Transverse colon (tissue), 4 donors: ENCODE measurements at regions not wholly inside any gene's neighbourhood (a gene's known extent, or its start where the extent isn't known, plus 50 kb on each side); places are given as distances from the start of the nearest gene placed in this dataset.

Experiments
- DNase-seq: peaks from one replicate; pipeline ENCODE4 v3.0.0-alpha.2; 2019
- H3K27ac ChIP-seq, 4 donors: fragments of 200-600 bp; sonication (generic); 2 replicates each; pipeline ENCODE4 v1.5.1; 2016 to 2018; ENCODE audit warnings: inconsistent platforms in 4 of 4
- H3K27me3 ChIP-seq: fragments of 200-600 bp; sonication (generic); 2 replicates; pipeline ENCODE4 v1.5.1; 2017; ENCODE audit warnings: inconsistent platforms
- H3K36me3 ChIP-seq, 4 donors: fragments of 200-600 bp; sonication (generic); 2 replicates each; pipeline ENCODE4 v1.5.1; 2017 to 2019; ENCODE audit warnings: inconsistent platforms in 4 of 4
- H3K4me1 ChIP-seq, 4 donors: fragments of 200-600 bp; sonication (generic); 2 replicates each; pipeline ENCODE4 v1.5.1; 2017 to 2020; ENCODE audit warnings: inconsistent platforms in 4 of 4
- H3K4me3 ChIP-seq, 4 donors: fragments of 200-600 bp; sonication (generic); 1 replicate in 1 of 4; 2 replicates in 3 of 4; pipeline versions ENCODE4 v1.5.1 to v1.6.1; 2017 to 2019; ENCODE audit warnings: inconsistent platforms in 4 of 4
- H3K9me3 ChIP-seq, 2 donors: fragments of 200-600 bp; sonication (generic); 2 replicates each; pipeline ENCODE4 v1.5.1; 2017 to 2019; ENCODE audit warnings: inconsistent platforms in 2 of 2
- CTCF ChIP-seq, 5 experiments: fragments of 200-600 bp in 3 of 5; fragments of 450-650 bp in 2 of 5; sonication (generic) in 3 of 5; IDR thresholded peaks; 1 replicate in 2 of 5; 2 replicates in 3 of 5; pipeline ENCODE4 v1.5.1; 2016 to 2017; ENCODE audit warnings: antibody characterized with exemption in 5 of 5, inconsistent platforms in 3 of 5, mild to moderate bottlenecking in 2 of 5, moderate library complexity in 1 of 5
- EP300 ChIP-seq: sonication (generic); formaldehyde crosslinking; IDR thresholded peaks from one replicate; pipeline ENCODE4 v1.6.1; 2017; ENCODE audit warnings: antibody characterized with exemption, low read depth
- POLR2A ChIP-seq: fragments of 450-650 bp; IDR thresholded peaks from one replicate; pipeline ENCODE4 v1.6.1; 2016; ENCODE audit warnings: antibody characterized with exemption, mild to moderate bottlenecking, moderate library complexity
- POLR2AphosphoS5 ChIP-seq, 3 donors: sonication (generic); formaldehyde crosslinking; IDR thresholded peaks; one replicate each; pipeline ENCODE4 v1.6.1; 2016; ENCODE audit warnings: antibody characterized with exemption in 3 of 3
- WGBS, 2 donors: methylation state at CpG; one replicate each; pipeline ENCODE4 v1.1.5; 2018; ENCODE audit warnings: low coverage in 1 of 2; 5-methylcytosine and 5-hydroxymethylcytosine counted together
- in situ Hi-C, 4 donors: fragments of 200-750 bp; cut with MboI; loops; one replicate each; pipeline versions ENCODE4 v1.15.0 to v1.15.1; 2017; ENCODE audit warnings: low sequenced_read_pairs in 3 of 4, low pct_ligation_motif_present in 1 of 4, low pct_unique_long_range_greater_than_20kb in 1 of 4
- intact Hi-C: fragments of 100-400 bp; cut with DNase I; formaldehyde crosslinking; loops from one replicate; pipeline ENCODE4 v1.15.1; 2023; ENCODE audit warnings: low total_unique reads

DNA sequence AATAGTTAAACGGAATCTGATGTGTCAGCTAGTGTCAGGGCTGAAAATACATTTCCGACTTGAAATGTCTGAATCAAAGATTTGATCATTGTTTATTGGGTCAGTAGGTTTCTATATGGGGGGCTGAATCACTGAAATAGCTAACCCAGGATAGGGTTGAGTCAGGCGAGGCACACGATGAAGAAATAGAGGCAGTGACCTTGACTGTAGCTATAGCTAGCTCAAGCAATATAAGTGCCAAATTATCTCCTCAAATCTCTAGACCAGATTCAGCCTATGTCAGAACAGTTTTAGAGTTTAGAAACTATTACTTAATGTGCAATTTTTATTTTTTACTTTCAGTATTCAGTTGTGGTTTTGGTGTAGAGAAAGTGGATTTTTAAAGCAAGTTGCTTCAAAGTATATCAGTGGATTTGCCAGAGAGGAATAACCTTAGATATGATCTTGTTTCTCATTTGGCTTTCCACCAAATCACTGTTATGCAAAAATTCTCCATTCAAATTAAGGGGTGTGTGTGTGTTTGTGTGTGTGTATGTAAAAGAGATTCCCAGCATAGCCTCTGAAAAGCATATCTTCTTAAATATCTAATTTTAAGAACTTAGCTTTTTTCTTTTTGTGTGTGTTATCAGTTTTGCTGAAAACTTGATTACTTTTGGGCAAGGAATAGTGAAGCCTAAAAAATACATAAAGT is 100.3 kb upstream of the RPL34 start:
- Histone ChIP-seq H3K9me3 (no peaks in the 10 kb centered on the region), H3K36me3 (no peaks in the 10 kb centered on the region), H3K27ac (no peak overlapping the region), H3K4me1 (peaks cover 0 to 3% (median 0%) of the 10 kb centered on the region in 4 donors), H3K4me3 (no peak overlapping the region), H3K27me3 (no peaks in the 10 kb centered on the region)
- no peak for DNase-seq
- intact Hi-C loops: no loop called here
- in situ Hi-C loops: no loop called here
- no peak for TF ChIP-seq POLR2AphosphoS5 (IDR thresholded peaks at IDR 0.05)
- no peak for TF ChIP-seq CTCF (IDR thresholded peaks at IDR 0.05)
- TF ChIP-seq EP300: no peak
- no peak for TF ChIP-seq POLR2A
- WGBS, 2 donors: 55% methylated on average over 4 of the region's 4 CpGs; no CpG with 5 or more reads in 1 of the 2 donors

GRCh38 chr4:108519208-108519833 is 101.1 kb upstream of the RPL34 start:
- no peak for DNase-seq
- no peaks in the 10 kb centered on the region for H3K9me3 ChIP-seq
- intact Hi-C loops (no loop called here), in situ Hi-C loops (no loop called here)
- H3K27ac ChIP-seq: no peak overlapping the region
- peaks cover 0 to 3% (median 0%) of the 10 kb centered on the region in 4 donors for H3K4me1 ChIP-seq
- H3K36me3 ChIP-seq: no peaks in the 10 kb centered on the region
- no peak overlapping the region for H3K4me3 ChIP-seq
- TF ChIP-seq EP300: no peak
- TF ChIP-seq POLR2A: no peak
- TF ChIP-seq CTCF (IDR thresholded peaks at IDR 0.05): no peak
- no peak for TF ChIP-seq POLR2AphosphoS5 (IDR thresholded peaks at IDR 0.05)
- H3K27me3 ChIP-seq: no peaks in the 10 kb centered on the region

DNA sequence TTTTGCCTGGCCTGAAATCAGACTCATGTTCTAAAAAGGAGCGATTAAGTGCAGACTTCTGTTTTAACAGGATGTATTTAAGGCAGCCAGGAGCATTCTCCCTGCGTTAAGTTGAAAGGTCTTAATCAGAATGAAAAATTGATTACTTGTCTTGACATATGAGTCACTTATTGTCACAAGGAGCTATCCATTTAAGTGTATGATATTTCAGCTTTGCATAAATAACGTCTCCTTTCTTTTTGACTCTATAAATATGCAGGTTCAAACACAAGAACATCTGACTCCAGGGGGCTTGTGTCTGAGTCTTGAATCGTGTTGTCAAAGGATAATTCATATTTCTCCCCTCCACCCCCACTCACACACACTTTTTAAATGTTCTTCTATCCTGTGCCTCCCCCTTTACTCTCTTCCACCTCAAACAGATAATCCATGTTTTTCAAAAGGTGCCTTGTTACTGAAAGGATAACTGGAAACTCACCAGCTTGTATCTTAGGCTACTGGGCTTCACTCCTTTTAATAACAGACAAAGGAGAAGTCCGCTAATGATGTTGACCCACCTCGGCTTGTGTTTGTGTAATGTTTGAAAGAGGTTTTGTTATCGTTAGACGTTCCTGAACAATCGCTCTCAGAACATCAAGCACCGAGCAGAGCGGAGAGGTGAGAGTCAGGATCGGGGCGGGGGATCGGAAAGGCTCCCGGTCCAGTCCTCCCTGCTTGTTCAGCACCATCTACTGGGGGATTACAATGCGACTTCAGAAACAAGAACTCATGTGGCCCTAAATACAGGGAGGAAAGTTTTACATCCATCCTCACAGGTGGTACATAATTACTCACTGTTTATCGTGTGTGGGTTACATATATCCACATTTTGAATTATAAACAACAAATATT is 107.5 kb upstream of the RPL34 start:
- 20 to 37% methylated on average over 10 to 17 of the region's 17 CpGs for WGBS, 2 donors
- Histone ChIP-seq H3K27ac (no peak overlapping the region), H3K36me3 (no peaks in the 10 kb centered on the region), H3K9me3 (no peaks in the 10 kb centered on the region), H3K4me3 (no peak overlapping the region), H3K4me1 (no peaks in the 10 kb centered on the region), H3K27me3 (peaks cover 14% of the 10 kb centered on the region)
- TF ChIP-seq CTCF (IDR thresholded peaks at IDR 0.05): peak in 2 of 5 experiments; percentile 7
- no peak for TF ChIP-seq EP300
- no peak for DNase-seq
- intact Hi-C loops: no loop called here
- in situ Hi-C loops: no loop called here

DNA sequence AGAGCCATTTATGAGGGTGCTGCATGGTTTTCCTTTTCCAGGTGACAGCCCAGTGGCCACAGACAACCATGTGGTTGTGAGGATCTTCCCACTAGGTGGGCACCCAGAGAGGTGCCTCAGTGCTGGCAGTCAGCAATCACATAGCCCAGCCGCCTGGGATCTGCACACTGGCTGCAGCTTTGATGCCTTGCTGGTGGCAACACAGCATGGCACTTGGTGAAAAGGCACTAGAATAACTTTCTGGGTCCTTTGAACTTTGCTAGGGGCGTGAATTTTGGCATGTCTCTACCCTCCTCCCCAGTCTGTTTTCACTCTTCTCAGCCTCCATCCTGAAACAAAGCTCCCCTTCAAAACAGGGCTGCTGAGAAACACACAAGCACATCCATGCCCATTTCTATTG is 108.8 kb upstream of the RPL34 start:
- Histone ChIP-seq H3K36me3 (no peaks in the 10 kb centered on the region), H3K4me3 (no peak overlapping the region), H3K27ac (no peak overlapping the region), H3K27me3 (peaks cover 14% of the 10 kb centered on the region), H3K9me3 (no peaks in the 10 kb centered on the region), H3K4me1 (no peaks in the 10 kb centered on the region)
- DNase-seq: no peak
- in situ Hi-C loops: no loop called here
- intact Hi-C loops: no loop called here
- WGBS, 2 donors: 84% methylated on average over 2 of the region's 2 CpGs; no CpG with 5 or more reads in 1 of the 2 donors
- no peak for TF ChIP-seq POLR2A
